ENCODE measurements at regions not wholly inside any gene's neighbourhood (a gene's known extent, or its start where the extent isn't known, plus 50 kb on each side); places are given as distances from the start of the nearest gene placed in this dataset.

GRCh38 chr1:87204441-87204840 lies 124.2 kb upstream of the LMO4 start:
- TF ChIP-seq EGR1 (IDR thresholded peaks at IDR 0.05) (no peak), EP300 (IDR thresholded peaks at IDR 0.05; ENCODE audit: borderline replicate concordance) (no peak), TAF1 (IDR thresholded peaks at IDR 0.05; ENCODE audit: low read depth) (no peak), RAD21 (IDR thresholded peaks at IDR 0.05; ENCODE audit: low read depth) (no peak), MAX (IDR thresholded peaks at IDR 0.05) (no peak), FOXM1 (IDR thresholded peaks at IDR 0.05; ENCODE audit: borderline replicate concordance, low read depth) (no peak)
